ENCODE measurements at regions not wholly inside any gene's neighbourhood (a gene's known extent, or its start where the extent isn't known, plus 50 kb on each side); places are given as distances from the start of the nearest gene placed in this dataset.

GRCh38 chr3:13714251-13714916 is 165.5 kb downstream of the FBLN2 start:
- no peak for DNase-seq

- no peak for DNase-seq
Observed at GRCh38 chr3:13713396-13713795, 164.5 kb downstream of the FBLN2 start.

GRCh38 chr3:13712682-13713180 is 163.8 kb downstream of the FBLN2 start:
- no peak for DNase-seq

GRCh38 chr3:13711911-13712650 is 163.2 kb downstream of the FBLN2 start:
- no peak for DNase-seq

- DNase-seq: no peak
Observed at GRCh38 chr3:13710251-13710650, 161.3 kb downstream of the FBLN2 start.

GRCh38 chr3:13709706-13710105 is 160.8 kb downstream of the FBLN2 start:
- no peak for DNase-seq

GRCh38 chr3:13708871-13709595 is 160.1 kb downstream of the FBLN2 start:
- no peak for DNase-seq

- DNase-seq: no peak
Observed at GRCh38 chr3:13708301-13708700, 159.4 kb downstream of the FBLN2 start.

- DNase-seq: peak; percentile 1
Observed at GRCh38 chr3:13707456-13707855, 158.5 kb downstream of the FBLN2 start.

- DNase-seq: no peak
Observed at GRCh38 chr3:13706886-13707285, 158.0 kb downstream of the FBLN2 start.

- no peak for DNase-seq
Observed at GRCh38 chr3:13706451-13706850, 157.5 kb downstream of the FBLN2 start.

GRCh38 chr3:13705702-13706280 is 156.9 kb downstream of the FBLN2 start:
- DNase-seq: no peak

- no peak for DNase-seq
Observed at GRCh38 chr3:13705051-13705450, 156.1 kb downstream of the FBLN2 start.

GRCh38 chr3:13704174-13704573 is 155.2 kb downstream of the FBLN2 start:
- DNase-seq: no peak

- DNase-seq: no peak
Observed at GRCh38 chr3:13703071-13703470, 154.1 kb downstream of the FBLN2 start.

GRCh38 chr3:13702286-13702685 is 153.4 kb downstream of the FBLN2 start:
- no peak for DNase-seq

- DNase-seq: no peak
Observed at GRCh38 chr3:13700889-13701288, 152.0 kb downstream of the FBLN2 start.

- DNase-seq: no peak
Observed at GRCh38 chr3:13700362-13700761, 151.4 kb downstream of the FBLN2 start.

- DNase-seq: no peak
Observed at GRCh38 chr3:13696699-13697098, 147.8 kb downstream of the FBLN2 start.

- no peak for DNase-seq
Observed at GRCh38 chr3:13693441-13693840, 144.5 kb downstream of the FBLN2 start.

- DNase-seq: no peak
Observed at GRCh38 chr3:13690636-13691035, 141.7 kb downstream of the FBLN2 start.

- DNase-seq: no peak
Observed at GRCh38 chr3:13689373-13690260, 140.7 kb downstream of the FBLN2 start.

All from activated CD4-positive, alpha-beta T cell treated with anti-CD3 and anti-CD28 coated beads for 48 hours (primary cell).